Choroid plexus epithelial cell (primary cell): ENCODE measurements at regions not wholly inside any gene's neighbourhood (a gene's known extent, or its start where the extent isn't known, plus 50 kb on each side); places are given as distances from the start of the nearest gene placed in this dataset.

ENCODE experiments used
- DNase-seq: peaks from one replicate; pipeline ENCODE4 v3.0.0-alpha.2; 2010; ENCODE audit warnings: low read depth
- H3K4me3 ChIP-seq: 2 replicates; pipeline ENCODE4 v1.5.1; 2011; ENCODE audit warnings: low read depth, mild to moderate bottlenecking, control low read depth, low read length, moderate library complexity
- CTCF ChIP-seq: conservative IDR thresholded peaks from 2 replicates; pipeline ENCODE4 v1.5.1; 2011; ENCODE audit warnings: low read depth, mild to moderate bottlenecking, control low read depth, inconsistent platforms, low read length, moderate library complexity

DNA sequence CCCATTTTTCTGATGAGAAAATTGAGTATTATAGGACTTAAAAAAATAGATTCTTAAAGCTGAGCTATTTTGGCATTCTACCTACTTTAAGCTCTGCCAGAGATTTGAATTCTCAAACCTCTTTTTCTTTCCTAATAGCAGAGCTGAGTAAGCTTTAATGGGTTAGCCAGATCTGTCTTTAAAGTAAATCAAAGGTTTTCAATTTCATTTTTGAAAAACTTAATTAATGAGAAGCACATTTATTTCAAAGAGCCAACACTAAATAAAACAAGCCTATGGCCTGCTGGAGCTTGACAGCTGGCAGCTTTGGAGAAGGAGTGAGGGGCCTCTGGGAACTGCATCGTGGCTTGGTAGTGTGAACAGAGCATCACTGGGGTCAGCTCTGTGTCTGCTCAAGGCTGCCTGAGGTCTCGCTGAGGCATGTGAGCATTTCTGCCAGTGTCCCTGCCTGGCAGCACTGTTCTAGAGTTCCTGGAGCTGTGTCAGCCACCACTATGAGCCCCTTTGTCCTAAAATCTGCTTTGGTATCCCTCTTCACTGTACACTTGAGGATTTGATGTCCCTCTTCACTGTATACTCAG, 50.4 kb upstream of the PRSS23 start:
- no peak for DNase-seq
- H3K4me3 ChIP-seq = no peak overlapping the region
- no peak for TF ChIP-seq CTCF

DNA sequence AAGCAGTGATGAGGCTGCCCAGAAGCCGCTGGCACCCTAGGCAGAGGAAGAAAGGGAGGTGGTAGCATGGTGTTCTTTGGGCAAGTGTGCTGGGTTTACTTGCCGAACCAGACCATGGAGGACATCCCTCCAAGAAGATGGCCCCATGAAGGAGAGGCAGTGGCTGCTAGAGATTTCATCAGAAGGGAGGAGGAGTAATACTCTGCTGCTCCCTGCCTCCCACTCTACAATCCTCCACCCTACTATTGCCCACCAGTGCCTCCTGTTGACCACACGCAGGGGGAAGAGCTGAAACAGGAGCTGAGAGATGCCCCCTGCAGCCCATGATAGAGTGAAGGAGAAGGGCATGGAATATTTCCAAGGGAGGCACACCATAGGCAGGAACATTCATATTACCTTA, 51.0 kb upstream of the PRSS23 start:
- DNase-seq = no peak
- TF ChIP-seq CTCF = peak; percentile 33
- H3K4me3 ChIP-seq = no peak overlapping the region

- no peak overlapping the region for H3K4me3 ChIP-seq
- peak; percentile 55 for DNase-seq
- no peak for TF ChIP-seq CTCF
Measured at GRCh38 chr11:86748296-86748695, 52.0 kb upstream of the PRSS23 start.

DNA sequence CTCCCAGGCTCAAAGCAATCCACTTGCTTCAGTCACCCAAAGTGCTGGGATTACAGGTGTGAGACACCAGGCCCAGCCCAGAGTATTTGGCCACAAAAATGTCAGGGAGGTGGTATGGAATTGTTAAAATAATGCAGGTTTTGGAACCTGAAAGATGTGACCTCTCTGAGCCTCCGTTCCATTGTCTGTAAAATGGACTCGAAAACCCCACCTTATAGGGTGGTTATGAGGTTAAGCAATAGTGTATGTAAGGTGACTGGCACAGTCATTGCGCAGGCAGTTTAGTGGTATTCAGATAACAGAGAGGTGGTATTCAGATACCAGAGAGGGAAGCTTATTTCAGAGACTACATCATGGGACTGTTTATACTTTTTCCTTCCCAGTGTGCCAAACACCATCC, 52.5 kb upstream of the PRSS23 start:
- no peak for DNase-seq
- H3K4me3 ChIP-seq = no peak overlapping the region
- TF ChIP-seq CTCF = no peak

DNA sequence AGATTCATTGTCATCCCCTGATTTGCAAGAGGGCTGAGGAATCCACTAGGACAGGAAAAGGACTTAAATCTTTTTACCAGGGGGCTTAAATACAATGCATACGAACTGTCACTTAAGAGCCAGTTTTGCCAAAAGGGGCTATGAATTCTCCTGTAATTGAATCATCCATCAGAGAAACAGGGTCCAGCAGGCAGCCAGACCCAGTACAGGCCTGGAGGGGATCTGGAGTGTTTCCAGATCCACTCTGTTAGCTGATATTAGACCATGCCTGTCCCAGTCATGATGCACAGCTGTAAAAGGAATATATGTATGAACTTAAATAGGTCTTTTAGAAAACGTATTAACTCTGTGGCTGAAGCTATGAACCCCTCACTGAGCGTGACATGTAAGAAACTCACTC, 53.8 kb upstream of the PRSS23 start:
- no peak for TF ChIP-seq CTCF
- DNase-seq = no peak
- no peak overlapping the region for H3K4me3 ChIP-seq

DNA sequence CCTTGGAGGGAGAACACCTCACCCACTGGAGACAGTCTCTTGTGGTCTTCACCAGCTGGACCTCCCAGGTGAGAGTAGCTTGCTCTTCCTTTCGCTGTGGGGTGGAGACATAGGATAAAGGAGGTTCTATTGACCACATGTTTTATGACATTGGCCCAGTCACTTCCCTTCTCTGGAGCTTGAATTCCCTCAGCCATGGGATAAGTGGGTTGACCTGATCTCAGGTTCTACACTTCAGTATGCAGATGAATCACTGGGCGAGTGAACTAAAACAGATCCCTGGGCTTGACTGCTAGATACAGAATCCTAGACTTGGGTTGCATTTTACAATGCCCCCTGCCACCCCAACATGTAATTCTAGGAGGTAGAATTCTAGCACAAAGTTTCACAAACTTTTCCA, 54.8 kb upstream of the PRSS23 start:
- DNase-seq = no peak
- no peak for TF ChIP-seq CTCF

More for the DNA sequence above, 54.8 kb upstream of the PRSS23 start:
- no peak overlapping the region for H3K4me3 ChIP-seq
